GM12865 (cell line): ENCODE measurements at regions not wholly inside any gene's neighbourhood (a gene's known extent, or its start where the extent isn't known, plus 50 kb on each side); places are given as distances from the start of the nearest gene placed in this dataset.
"Not testable (repeated sequence)": the region's sequence is repeated elsewhere in the genome, so short reads cannot be mapped to it uniquely, and the experiment has no call there.

ENCODE experiments used
- DNase-seq: peaks from one replicate; pipeline ENCODE4 v3.0.0; 2010; ENCODE audit warnings: low read depth
- H3K4me3 ChIP-seq: 2 replicates; pipeline ENCODE4 v1.5.1; 2011; ENCODE audit warnings: mild to moderate bottlenecking, low read depth, low read length, control low read depth
- TF ChIP-seq, protein P1 (sequence below): IDR thresholded peaks from 2 replicates; pipeline ENCODE4 v1.5.1; 2011; ENCODE audit warnings: low read length, control low read depth, low read depth, inconsistent platforms; ENCODE audit not compliant: insufficient read depth; ENCODE audit errors: missing control alignments

DNA sequence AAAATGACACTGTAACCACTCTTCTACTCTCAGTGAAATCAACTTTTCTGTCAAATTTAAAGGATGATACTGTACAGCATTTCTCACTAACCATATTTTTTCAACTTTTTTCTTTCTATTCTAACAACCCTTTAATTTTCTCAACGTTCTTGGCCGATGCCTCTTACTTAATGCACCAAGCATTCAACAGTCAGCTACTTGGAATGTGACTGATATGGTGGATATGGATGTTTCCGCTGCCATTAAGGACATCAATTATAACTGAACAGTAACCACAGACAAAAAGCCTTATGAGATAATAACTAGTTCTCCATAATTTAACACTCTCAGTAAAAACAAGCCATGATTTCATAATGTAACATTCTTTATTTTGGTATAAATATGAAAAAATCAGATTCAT lies 427.4 kb downstream of the KCNJ18 start:
- not testable (repeated sequence) for H3K4me3 ChIP-seq, DNase-seq

DNA sequence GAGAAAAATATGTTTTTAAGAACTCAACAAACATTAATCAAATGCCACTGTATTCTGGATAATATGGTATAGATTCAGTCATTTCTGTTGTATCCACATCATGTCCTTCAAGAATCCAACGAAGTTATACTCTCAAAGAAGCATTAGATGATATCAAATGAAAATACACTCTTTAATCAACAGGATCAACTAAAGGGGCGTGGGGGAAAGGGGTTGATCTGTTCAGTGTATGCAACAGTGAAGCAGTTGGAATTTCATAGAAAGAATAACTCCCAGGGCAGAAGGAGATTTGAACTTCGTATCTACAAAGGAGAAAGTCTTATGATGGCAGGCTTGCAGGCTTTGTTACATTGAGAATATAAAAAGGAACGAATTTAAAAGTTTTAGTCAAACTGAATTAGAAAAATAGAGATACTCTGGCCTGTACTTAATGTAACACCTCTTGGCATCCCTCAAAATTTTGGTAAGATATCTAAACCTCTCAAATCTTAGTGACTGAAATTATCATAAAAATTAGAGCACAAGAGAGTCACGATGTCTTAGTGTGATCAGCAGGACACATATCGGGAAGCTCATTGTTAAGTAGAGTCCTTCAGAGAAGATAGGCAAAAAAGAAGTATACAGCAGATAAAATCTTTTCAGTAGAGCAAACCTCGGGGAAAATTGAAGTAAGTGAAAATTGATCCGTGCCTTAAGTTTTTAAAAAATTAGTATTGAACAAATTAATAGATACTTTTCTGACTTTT lies 431.4 kb downstream of the KCNJ18 start:
- H3K4me3 ChIP-seq: no peak overlapping the region
- TF ChIP-seq, protein P1, sequence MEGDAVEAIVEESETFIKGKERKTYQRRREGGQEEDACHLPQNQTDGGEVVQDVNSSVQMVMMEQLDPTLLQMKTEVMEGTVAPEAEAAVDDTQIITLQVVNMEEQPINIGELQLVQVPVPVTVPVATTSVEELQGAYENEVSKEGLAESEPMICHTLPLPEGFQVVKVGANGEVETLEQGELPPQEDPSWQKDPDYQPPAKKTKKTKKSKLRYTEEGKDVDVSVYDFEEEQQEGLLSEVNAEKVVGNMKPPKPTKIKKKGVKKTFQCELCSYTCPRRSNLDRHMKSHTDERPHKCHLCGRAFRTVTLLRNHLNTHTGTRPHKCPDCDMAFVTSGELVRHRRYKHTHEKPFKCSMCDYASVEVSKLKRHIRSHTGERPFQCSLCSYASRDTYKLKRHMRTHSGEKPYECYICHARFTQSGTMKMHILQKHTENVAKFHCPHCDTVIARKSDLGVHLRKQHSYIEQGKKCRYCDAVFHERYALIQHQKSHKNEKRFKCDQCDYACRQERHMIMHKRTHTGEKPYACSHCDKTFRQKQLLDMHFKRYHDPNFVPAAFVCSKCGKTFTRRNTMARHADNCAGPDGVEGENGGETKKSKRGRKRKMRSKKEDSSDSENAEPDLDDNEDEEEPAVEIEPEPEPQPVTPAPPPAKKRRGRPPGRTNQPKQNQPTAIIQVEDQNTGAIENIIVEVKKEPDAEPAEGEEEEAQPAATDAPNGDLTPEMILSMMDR: no peak
- DNase-seq: no peak

DNA sequence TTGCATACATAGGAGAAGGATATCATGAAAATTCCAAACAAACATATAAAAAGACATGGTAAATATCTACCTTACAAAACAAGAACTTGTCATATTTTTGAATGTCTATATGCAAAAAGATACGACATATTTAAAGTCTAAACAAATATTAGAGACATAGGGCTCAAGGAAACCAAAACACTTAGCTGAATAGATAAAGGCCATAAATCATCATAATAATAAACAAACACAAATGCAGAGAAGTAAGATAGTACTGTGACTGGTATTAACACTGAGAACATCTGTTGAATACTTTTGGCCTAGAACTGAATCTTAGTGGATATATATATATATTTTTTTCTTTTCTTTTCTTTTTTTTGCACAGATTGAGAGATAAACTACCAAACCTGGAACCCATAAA lies 435.8 kb downstream of the KCNJ18 start:
- H3K4me3 ChIP-seq: no peak overlapping the region
- no peak for DNase-seq
- TF ChIP-seq, protein P1: no peak

DNA sequence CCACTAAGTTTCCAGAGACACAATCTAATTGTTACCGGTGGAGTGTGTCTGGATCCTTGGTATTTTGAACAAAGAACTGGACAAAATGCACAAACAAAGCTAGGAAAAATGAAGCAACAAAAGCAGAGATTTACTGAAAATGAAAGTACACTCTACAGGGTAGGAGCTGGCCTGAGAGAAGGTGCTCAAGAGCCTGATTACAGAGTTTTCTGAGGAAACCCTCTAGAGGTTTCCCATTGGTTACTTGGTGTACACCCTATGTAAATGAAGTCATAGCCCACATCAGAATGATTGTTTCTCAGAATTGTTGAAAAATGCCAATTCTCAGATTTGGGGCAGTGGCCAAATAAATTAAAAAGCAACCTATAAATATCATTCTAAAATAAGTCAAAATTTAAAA lies 436.4 kb downstream of the KCNJ18 start:
- no peak for DNase-seq
- TF ChIP-seq, protein P1: no peak
- H3K4me3 ChIP-seq: no peak overlapping the region

DNA sequence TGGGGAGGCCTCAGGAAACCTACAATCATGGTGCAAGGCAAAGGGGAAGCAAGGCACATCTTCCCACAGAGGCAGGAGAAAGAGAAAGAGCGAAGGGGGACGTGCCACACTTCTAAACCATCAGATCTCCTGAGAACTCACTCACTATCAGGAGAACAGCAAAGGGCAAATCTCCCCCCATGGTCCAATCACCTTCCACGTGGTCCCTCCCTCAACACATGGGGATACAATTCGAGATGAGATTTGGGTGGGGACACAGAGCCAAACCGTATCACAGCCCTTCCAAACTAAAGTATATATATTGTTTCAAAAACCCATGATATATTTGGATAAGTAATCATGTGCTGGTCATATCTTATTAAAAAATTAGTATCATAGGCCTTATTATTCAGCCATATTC lies 437.6 kb downstream of the KCNJ18 start:
- not testable (repeated sequence) for DNase-seq, H3K4me3 ChIP-seq

DNA sequence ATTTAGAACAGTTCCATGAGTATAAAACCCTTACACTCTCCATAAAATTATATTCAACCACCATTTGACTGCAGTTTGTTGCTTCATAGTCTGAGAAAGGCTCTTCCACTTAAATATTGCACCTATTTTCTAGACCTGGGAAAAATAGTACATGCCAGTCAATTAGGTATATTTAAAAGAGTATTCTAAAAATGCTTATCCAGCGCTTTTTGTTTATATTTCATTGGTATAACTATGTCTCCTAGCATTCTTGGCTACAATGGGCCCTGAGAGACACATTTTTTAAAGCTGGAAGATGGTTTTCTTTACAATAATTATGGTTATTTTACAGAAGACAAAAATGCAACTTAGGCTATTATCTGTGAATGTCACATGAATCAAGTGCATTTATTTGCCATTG lies 439.4 kb downstream of the KCNJ18 start:
- TF ChIP-seq, protein P1: no peak
- H3K4me3 ChIP-seq: no peak overlapping the region
- no peak for DNase-seq

DNA sequence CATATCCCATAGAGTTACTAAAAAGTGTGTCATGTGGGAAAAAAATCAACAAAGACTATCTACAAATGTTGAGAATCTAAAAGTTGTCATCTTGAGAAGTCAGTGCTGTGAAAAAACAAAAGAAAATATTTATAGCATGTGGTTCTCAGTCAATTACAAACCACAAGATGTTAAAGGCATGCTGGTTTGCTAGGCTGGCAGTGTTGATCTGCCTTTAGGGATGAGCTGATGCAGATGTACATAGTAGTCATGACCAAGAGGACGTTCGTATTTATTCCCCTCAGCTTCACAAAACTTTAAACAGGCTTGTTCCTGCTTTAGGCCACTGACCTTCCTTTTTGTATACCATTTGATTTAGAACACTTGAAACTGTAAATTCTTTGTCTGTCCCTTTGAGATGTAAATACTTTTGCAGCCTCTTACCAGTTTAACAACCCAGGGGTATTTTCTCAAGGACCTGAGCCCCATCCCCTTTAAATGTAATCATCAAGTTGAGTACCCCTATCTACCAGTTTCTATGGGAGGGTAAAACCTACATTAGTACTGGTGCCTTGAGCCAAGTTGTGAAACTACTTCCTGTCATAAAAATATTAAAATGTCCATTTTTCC lies 446.6 kb downstream of the KCNJ18 start:
- no peak for DNase-seq

More for the DNA sequence above, 446.6 kb downstream of the KCNJ18 start:
- TF ChIP-seq, protein P1: no peak
- no peak overlapping the region for H3K4me3 ChIP-seq
